ENCODE measurements at regions not wholly inside any gene's neighbourhood (a gene's known extent, or its start where the extent isn't known, plus 50 kb on each side); places are given as distances from the start of the nearest gene placed in this dataset.
"Not testable (repeated sequence)": the region's sequence is repeated elsewhere in the genome, so short reads cannot be mapped to it uniquely, and the experiment has no call there.

GRCh38 chr5:17032314-17032985 lies 96.4 kb upstream of the MYO10 start:
- not testable (repeated sequence) for DNase-seq (ENCODE audit: low read depth in 2 of 3, low spot score in 2 of 3)

GRCh38 chr5:17034992-17035391 lies 98.9 kb upstream of the MYO10 start:
- not testable (repeated sequence) for DNase-seq (ENCODE audit: low read depth in 2 of 3, low spot score in 2 of 3)

GRCh38 chr5:17037751-17038150 lies 101.7 kb upstream of the MYO10 start:
- no peak for DNase-seq (ENCODE audit: low read depth in 2 of 3, low spot score in 2 of 3)

GRCh38 chr5:17039170-17039569 lies 103.1 kb upstream of the MYO10 start:
- DNase-seq (ENCODE audit: low read depth in 2 of 3, low spot score in 2 of 3) = no peak

GRCh38 chr5:17042041-17042440 lies 106.0 kb upstream of the MYO10 start:
- DNase-seq (ENCODE audit: low read depth in 2 of 3, low spot score in 2 of 3) = no peak

GRCh38 chr5:17046320-17046719 lies 110.2 kb upstream of the MYO10 start:
- no peak for DNase-seq (ENCODE audit: low read depth in 2 of 3, low spot score in 2 of 3)

- DNase-seq (ENCODE audit: low read depth in 2 of 3, low spot score in 2 of 3) = no peak
Observed at GRCh38 chr5:17050236-17050635, 114.1 kb upstream of the MYO10 start.

GRCh38 chr5:17054911-17055310 lies 118.8 kb upstream of the MYO10 start:
- DNase-seq (ENCODE audit: low read depth in 2 of 3, low spot score in 2 of 3) = no peak

- no peak for DNase-seq (ENCODE audit: low read depth in 2 of 3, low spot score in 2 of 3)
Observed at GRCh38 chr5:17056141-17056631, 120.1 kb upstream of the MYO10 start.

GRCh38 chr5:17058438-17058837 lies 122.3 kb upstream of the MYO10 start:
- DNase-seq (ENCODE audit: low read depth in 2 of 3, low spot score in 2 of 3) = no peak

- DNase-seq (ENCODE audit: low read depth in 2 of 3, low spot score in 2 of 3) = no peak
Observed at GRCh38 chr5:17061973-17062470, 125.9 kb upstream of the MYO10 start.

GRCh38 chr5:17062741-17063140 lies 126.7 kb upstream of the MYO10 start:
- not testable (repeated sequence) for DNase-seq (ENCODE audit: low read depth in 2 of 3, low spot score in 2 of 3)

GRCh38 chr5:17064241-17064640 lies 128.2 kb upstream of the MYO10 start:
- DNase-seq (ENCODE audit: low read depth in 2 of 3, low spot score in 2 of 3) = no peak

- no peak for DNase-seq (ENCODE audit: low read depth in 2 of 3, low spot score in 2 of 3)
Observed at GRCh38 chr5:17065458-17065857, 129.4 kb upstream of the MYO10 start.

- not testable (repeated sequence) for DNase-seq (ENCODE audit: low read depth in 2 of 3, low spot score in 2 of 3)
Observed at GRCh38 chr5:17066026-17066425, 129.9 kb upstream of the MYO10 start.

GRCh38 chr5:17067657-17068392 lies 131.7 kb upstream of the MYO10 start:
- no peak for DNase-seq (ENCODE audit: low read depth in 2 of 3, low spot score in 2 of 3)

GRCh38 chr5:17069995-17070511 lies 134.0 kb upstream of the MYO10 start:
- peak in 1 of 3 donors; percentile 33 for DNase-seq (ENCODE audit: low read depth in 2 of 3, low spot score in 2 of 3)

- no peak for DNase-seq (ENCODE audit: low read depth in 2 of 3, low spot score in 2 of 3)
Observed at GRCh38 chr5:17070647-17071046, 134.6 kb upstream of the MYO10 start.

- no peak for DNase-seq (ENCODE audit: low read depth in 2 of 3, low spot score in 2 of 3)
Observed at GRCh38 chr5:17075236-17075635, 139.1 kb upstream of the MYO10 start.

- peak in 1 of 3 donors; percentile 82 for DNase-seq (ENCODE audit: low read depth in 2 of 3, low spot score in 2 of 3)
Observed at GRCh38 chr5:17076272-17076671, 140.2 kb upstream of the MYO10 start.

- DNase-seq (ENCODE audit: low read depth in 2 of 3, low spot score in 2 of 3) = no peak
Observed at GRCh38 chr5:17077440-17078233, 139.8 kb upstream of the BASP1 start.

All from hematopoietic multipotent progenitor cell (in vitro differentiated cells).